HG03039 (cell line): ENCODE measurements at regions not wholly inside any gene's neighbourhood (a gene's known extent, or its start where the extent isn't known, plus 50 kb on each side); places are given as distances from the start of the nearest gene placed in this dataset.

Experiments
- ATAC-seq: cut with Tn5 transposase; IDR thresholded peaks from one replicate; pipeline ENCODE4 v1.9.1; 2021; ENCODE audit warnings: mild to moderate bottlenecking, moderate library complexity; ENCODE audit not compliant: unreplicated experiment

- no peak for ATAC-seq
Observed at GRCh38 chr1:208537198-208537597, 293.0 kb upstream of the PLXNA2 start.

GRCh38 chr1:208538078-208538477 lies 293.9 kb upstream of the PLXNA2 start:
- ATAC-seq = no peak

- no peak for ATAC-seq
Observed at GRCh38 chr1:208538587-208538986, 294.4 kb upstream of the PLXNA2 start.

- ATAC-seq = no peak
Observed at GRCh38 chr1:208540724-208541123, 296.5 kb upstream of the PLXNA2 start.

- ATAC-seq = no peak
Observed at GRCh38 chr1:208541225-208541855, 297.2 kb upstream of the PLXNA2 start.

- no peak for ATAC-seq
Observed at GRCh38 chr1:208542309-208542708, 298.1 kb upstream of the PLXNA2 start.

- ATAC-seq = no peak
Observed at GRCh38 chr1:208544053-208544452, 299.9 kb upstream of the PLXNA2 start.

- no peak for ATAC-seq
Observed at GRCh38 chr1:208544794-208545193, 300.6 kb upstream of the PLXNA2 start.

GRCh38 chr1:208551024-208551423 lies 306.8 kb upstream of the PLXNA2 start:
- ATAC-seq = no peak

GRCh38 chr1:208551633-208552320 lies 307.6 kb upstream of the PLXNA2 start:
- ATAC-seq = no peak

- no peak for ATAC-seq
Observed at GRCh38 chr1:208552928-208553327, 308.7 kb upstream of the PLXNA2 start.

GRCh38 chr1:208556461-208556860 lies 312.3 kb upstream of the PLXNA2 start:
- no peak for ATAC-seq

- no peak for ATAC-seq
Observed at GRCh38 chr1:208557046-208557722, 313.0 kb upstream of the PLXNA2 start.

- ATAC-seq = no peak
Observed at GRCh38 chr1:208557723-208558094, 313.5 kb upstream of the PLXNA2 start.

GRCh38 chr1:208559597-208560329 lies 315.6 kb upstream of the PLXNA2 start:
- ATAC-seq = no peak

- ATAC-seq = no peak
Observed at GRCh38 chr1:208562151-208562960, 318.2 kb upstream of the PLXNA2 start.

- no peak for ATAC-seq
Observed at GRCh38 chr1:208564466-208564865, 320.3 kb upstream of the PLXNA2 start.

- no peak for ATAC-seq
Observed at GRCh38 chr1:208565756-208566440, 321.7 kb upstream of the PLXNA2 start.

- ATAC-seq = no peak
Observed at GRCh38 chr1:208569181-208569580, 325.0 kb upstream of the PLXNA2 start.

- ATAC-seq = no peak
Observed at GRCh38 chr1:208570362-208570761, 326.2 kb upstream of the PLXNA2 start.
